ENCODE measurements at regions not wholly inside any gene's neighbourhood (a gene's known extent, or its start where the extent isn't known, plus 50 kb on each side); places are given as distances from the start of the nearest gene placed in this dataset.

DNA sequence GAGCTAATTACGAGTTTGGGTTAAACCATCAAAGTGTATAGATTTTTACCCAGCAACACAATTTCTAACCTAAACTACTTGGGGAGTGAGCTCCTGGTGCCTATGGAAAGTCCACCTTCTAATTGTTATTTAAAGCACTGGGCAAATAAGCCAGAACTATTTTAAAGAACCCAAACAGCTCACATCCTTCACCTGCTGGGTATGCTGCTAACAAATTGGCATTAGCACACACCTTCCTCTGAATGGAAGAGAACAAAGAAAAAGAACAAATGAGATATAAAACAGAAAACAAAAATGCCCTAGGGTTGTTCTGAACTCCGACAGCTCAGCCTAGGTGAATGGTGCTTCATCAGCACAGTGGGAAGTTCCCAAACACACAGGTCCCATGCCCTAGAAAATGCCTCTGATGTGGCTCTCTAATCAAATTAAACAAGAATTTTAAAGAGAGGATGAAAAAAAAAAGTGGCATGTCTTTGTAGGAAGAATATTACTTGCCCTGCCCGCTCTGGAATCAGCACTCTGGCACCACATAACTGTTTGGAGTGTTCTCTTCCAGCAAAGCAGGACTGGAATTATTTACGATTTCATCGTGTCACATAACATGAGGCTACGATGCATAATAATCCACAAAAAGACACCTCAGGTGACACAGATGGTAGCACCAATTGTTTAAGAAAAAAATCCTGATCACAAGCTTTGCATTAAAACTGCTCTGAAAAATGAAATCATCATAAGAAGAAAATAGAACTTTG is 334.4 kb downstream of the GBE1 start:
- DNase-seq (ENCODE audit: extremely low read depth in 1 of 4, low spot score in 3 of 4) (no peak), ATAC-seq (no peak), FAIRE-seq (no peak)
- Histone ChIP-seq H4K20me1 (replicated peaks; ENCODE audit: control insufficient read depth, insufficient read depth, low read length) (no peaks in the 10 kb centered on the region), H3K79me2 (ENCODE audit: control insufficient read depth, insufficient read depth, low read length) (no peaks in the 10 kb centered on the region), H3K9ac (ENCODE audit: insufficient read depth in 1 of 2, low read depth in 2 of 2, low read length in 2 of 2) (no peak overlapping the region), H3K4me2 (ENCODE audit: insufficient read depth, low read length) (no peak overlapping the region), H3K4me3 (no peak overlapping the region), H3K9me3 (replicated peaks; ENCODE audit: control insufficient read depth, insufficient read depth, low read depth, low read length) (no peaks in the 10 kb centered on the region), H3K4me1 (replicated peaks in 1 of 2; ENCODE audit: control insufficient read depth in 2 of 2, insufficient read depth in 2 of 2, low read length in 2 of 2) (no peaks in the 10 kb centered on the region), H2AFZ (ENCODE audit: low read depth, low read length) (no peak overlapping the region), H3K27me3 (ENCODE audit: control insufficient read depth in 2 of 2, insufficient read depth in 2 of 2, low read length in 2 of 2) (no peaks in the 10 kb centered on the region), H3K36me3 (ENCODE audit: control insufficient read depth, insufficient read depth, low read length) (no peaks in the 10 kb centered on the region), H3K9me1 (ENCODE audit: control insufficient read depth, insufficient read depth, low read length) (no peaks in the 10 kb centered on the region), H3K27ac (ENCODE audit: extremely low read depth, low read depth, low read length) (no peak overlapping the region)
- in situ Hi-C loops (cut with MboI) (no loop called here), intact Hi-C loops (cut with micrococcal nuclease) (no loop called here)
- POLR2A ChIA-PET: no interaction called here
- 0% methylated on average over 6 of the region's 6 CpGs for WGBS (ENCODE audit: insufficient coverage, low coverage, missing lambda C conversion rate)
- CTCF ChIA-PET (ENCODE audit: low intra/inter-chr PET ratio): no interaction called here
- BruUV-seq (replicated peaks): no TSS peak
- TF ChIP-seq NFRKB (IDR thresholded peaks at IDR 0.05; ENCODE audit: low read depth) (no peak), SMARCB1 (IDR thresholded peaks at IDR 0.05; ENCODE audit: insufficient read length, low read depth) (no peak), SMARCE1 (IDR thresholded peaks at IDR 0.05) (no peak), ZNF507 (tag; conservative IDR thresholded peaks at IDR 0.05) (no peak), ZKSCAN1 (IDR thresholded peaks at IDR 0.05; ENCODE audit: low read depth, low read length) (no peak), ETV1 (tag; conservative IDR thresholded peaks at IDR 0.05; ENCODE audit: low read depth) (no peak), SRSF3 (IDR thresholded peaks at IDR 0.05; ENCODE audit: insufficient read depth, low read length) (no peak), TFAM (CRISPR knock-in tag; conservative IDR thresholded peaks at IDR 0.05) (no peak), PHF20 (IDR thresholded peaks at IDR 0.05; ENCODE audit: partially characterized antibody) (no peak)
- TF ChIP-seq, protein P1, sequence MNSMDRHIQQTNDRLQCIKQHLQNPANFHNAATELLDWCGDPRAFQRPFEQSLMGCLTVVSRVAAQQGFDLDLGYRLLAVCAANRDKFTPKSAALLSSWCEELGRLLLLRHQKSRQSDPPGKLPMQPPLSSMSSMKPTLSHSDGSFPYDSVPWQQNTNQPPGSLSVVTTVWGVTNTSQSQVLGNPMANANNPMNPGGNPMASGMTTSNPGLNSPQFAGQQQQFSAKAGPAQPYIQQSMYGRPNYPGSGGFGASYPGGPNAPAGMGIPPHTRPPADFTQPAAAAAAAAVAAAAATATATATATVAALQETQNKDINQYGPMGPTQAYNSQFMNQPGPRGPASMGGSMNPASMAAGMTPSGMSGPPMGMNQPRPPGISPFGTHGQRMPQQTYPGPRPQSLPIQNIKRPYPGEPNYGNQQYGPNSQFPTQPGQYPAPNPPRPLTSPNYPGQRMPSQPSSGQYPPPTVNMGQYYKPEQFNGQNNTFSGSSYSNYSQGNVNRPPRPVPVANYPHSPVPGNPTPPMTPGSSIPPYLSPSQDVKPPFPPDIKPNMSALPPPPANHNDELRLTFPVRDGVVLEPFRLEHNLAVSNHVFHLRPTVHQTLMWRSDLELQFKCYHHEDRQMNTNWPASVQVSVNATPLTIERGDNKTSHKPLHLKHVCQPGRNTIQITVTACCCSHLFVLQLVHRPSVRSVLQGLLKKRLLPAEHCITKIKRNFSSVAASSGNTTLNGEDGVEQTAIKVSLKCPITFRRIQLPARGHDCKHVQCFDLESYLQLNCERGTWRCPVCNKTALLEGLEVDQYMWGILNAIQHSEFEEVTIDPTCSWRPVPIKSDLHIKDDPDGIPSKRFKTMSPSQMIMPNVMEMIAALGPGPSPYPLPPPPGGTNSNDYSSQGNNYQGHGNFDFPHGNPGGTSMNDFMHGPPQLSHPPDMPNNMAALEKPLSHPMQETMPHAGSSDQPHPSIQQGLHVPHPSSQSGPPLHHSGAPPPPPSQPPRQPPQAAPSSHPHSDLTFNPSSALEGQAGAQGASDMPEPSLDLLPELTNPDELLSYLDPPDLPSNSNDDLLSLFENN (IDR thresholded peaks at IDR 0.05; ENCODE audit: low read depth in 2 of 2, low read length in 2 of 2): no peak
- TF ChIP-seq, protein P2, sequence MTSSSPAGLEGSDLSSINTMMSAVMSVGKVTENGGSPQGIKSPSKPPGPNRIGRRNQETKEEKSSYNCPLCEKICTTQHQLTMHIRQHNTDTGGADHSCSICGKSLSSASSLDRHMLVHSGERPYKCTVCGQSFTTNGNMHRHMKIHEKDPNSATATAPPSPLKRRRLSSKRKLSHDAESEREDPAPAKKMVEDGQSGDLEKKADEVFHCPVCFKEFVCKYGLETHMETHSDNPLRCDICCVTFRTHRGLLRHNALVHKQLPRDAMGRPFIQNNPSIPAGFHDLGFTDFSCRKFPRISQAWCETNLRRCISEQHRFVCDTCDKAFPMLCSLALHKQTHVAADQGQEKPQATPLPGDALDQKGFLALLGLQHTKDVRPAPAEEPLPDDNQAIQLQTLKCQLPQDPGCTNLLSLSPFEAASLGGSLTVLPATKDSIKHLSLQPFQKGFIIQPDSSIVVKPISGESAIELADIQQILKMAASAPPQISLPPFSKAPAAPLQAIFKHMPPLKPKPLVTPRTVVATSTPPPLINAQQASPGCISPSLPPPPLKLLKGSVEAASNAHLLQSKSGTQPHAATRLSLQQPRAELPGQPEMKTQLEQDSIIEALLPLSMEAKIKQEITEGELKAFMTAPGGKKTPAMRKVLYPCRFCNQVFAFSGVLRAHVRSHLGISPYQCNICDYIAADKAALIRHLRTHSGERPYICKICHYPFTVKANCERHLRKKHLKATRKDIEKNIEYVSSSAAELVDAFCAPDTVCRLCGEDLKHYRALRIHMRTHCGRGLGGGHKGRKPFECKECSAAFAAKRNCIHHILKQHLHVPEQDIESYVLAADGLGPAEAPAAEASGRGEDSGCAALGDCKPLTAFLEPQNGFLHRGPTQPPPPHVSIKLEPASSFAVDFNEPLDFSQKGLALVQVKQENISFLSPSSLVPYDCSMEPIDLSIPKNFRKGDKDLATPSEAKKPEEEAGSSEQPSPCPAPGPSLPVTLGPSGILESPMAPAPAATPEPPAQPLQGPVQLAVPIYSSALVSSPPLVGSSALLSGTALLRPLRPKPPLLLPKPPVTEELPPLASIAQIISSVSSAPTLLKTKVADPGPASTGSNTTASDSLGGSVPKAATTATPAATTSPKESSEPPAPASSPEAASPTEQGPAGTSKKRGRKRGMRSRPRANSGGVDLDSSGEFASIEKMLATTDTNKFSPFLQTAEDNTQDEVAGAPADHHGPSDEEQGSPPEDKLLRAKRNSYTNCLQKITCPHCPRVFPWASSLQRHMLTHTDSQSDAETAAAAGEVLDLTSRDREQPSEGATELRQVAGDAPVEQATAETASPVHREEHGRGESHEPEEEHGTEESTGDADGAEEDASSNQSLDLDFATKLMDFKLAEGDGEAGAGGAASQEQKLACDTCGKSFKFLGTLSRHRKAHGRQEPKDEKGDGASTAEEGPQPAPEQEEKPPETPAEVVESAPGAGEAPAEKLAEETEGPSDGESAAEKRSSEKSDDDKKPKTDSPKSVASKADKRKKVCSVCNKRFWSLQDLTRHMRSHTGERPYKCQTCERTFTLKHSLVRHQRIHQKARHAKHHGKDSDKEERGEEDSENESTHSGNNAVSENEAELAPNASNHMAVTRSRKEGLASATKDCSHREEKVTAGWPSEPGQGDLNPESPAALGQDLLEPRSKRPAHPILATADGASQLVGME (CRISPR knock-in tag; IDR thresholded peaks at IDR 0.05): no peak
- TF ChIP-seq, protein P3, sequence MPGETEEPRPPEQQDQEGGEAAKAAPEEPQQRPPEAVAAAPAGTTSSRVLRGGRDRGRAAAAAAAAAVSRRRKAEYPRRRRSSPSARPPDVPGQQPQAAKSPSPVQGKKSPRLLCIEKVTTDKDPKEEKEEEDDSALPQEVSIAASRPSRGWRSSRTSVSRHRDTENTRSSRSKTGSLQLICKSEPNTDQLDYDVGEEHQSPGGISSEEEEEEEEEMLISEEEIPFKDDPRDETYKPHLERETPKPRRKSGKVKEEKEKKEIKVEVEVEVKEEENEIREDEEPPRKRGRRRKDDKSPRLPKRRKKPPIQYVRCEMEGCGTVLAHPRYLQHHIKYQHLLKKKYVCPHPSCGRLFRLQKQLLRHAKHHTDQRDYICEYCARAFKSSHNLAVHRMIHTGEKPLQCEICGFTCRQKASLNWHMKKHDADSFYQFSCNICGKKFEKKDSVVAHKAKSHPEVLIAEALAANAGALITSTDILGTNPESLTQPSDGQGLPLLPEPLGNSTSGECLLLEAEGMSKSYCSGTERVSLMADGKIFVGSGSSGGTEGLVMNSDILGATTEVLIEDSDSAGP (CRISPR knock-in tag; IDR thresholded peaks at IDR 0.05): no peak

All from K562 (cell line).